ENCODE measurements at regions not wholly inside any gene's neighbourhood (a gene's known extent, or its start where the extent isn't known, plus 50 kb on each side); places are given as distances from the start of the nearest gene placed in this dataset.
"Not testable (repeated sequence)": the region's sequence is repeated elsewhere in the genome, so short reads cannot be mapped to it uniquely, and the experiment has no call there.

GRCh38 chr7:81190997-81191768, 272.3 kb upstream of the SEMA3C start:
- Histone ChIP-seq H3K27ac (ENCODE audit: low read depth, low read length) (no peak overlapping the region), H3K4me3 (ENCODE audit: low read depth in 1 of 5, low read length in 5 of 5) (no peak overlapping the region), H3K27me3 (ENCODE audit: control insufficient read depth in 5 of 5, insufficient read depth in 4 of 5, low read length in 5 of 5) (no peaks in the 10 kb centered on the region), H3K9me3 (ENCODE audit: control insufficient read depth in 5 of 5, low read length in 5 of 5) (no peaks in the 10 kb centered on the region), H3K9ac (ENCODE audit: low read length in 5 of 5) (no peak overlapping the region), H3K4me1 (ENCODE audit: control insufficient read depth in 5 of 5, insufficient read depth in 5 of 5, low read length in 5 of 5) (peaks cover 0 to 19% (median 0%) of the 10 kb centered on the region in 5 donors), H3K36me3 (ENCODE audit: control insufficient read depth in 5 of 5, insufficient read depth in 5 of 5, low read length in 5 of 5) (no peaks in the 10 kb centered on the region)

GRCh38 chr7:81187753-81188152, 268.9 kb upstream of the SEMA3C start:
- Histone ChIP-seq H3K4me1 (ENCODE audit: control insufficient read depth in 5 of 5, insufficient read depth in 5 of 5, low read length in 5 of 5) (peaks cover 0 to 19% (median 0%) of the 10 kb centered on the region in 5 donors), H3K9ac (ENCODE audit: low read length in 5 of 5) (no peak overlapping the region), H3K4me3 (ENCODE audit: low read depth in 1 of 5, low read length in 5 of 5) (peak overlapping the region in 1 of 5 donors; percentile 20), H3K9me3 (ENCODE audit: control insufficient read depth in 5 of 5, low read length in 5 of 5) (no peaks in the 10 kb centered on the region), H3K27ac (ENCODE audit: low read depth, low read length) (peak overlapping the region; percentile 38), H3K27me3 (ENCODE audit: control insufficient read depth in 5 of 5, insufficient read depth in 4 of 5, low read length in 5 of 5) (no peaks in the 10 kb centered on the region), H3K36me3 (ENCODE audit: control insufficient read depth in 5 of 5, insufficient read depth in 5 of 5, low read length in 5 of 5) (no peaks in the 10 kb centered on the region)

- Histone ChIP-seq H3K9me3 (ENCODE audit: control insufficient read depth in 5 of 5, low read length in 5 of 5) (no peaks in the 10 kb centered on the region), H3K9ac (ENCODE audit: low read length in 5 of 5) (no peak overlapping the region), H3K4me3 (ENCODE audit: low read depth in 1 of 5, low read length in 5 of 5) (no peak overlapping the region), H3K27me3 (ENCODE audit: control insufficient read depth in 5 of 5, insufficient read depth in 4 of 5, low read length in 5 of 5) (no peaks in the 10 kb centered on the region), H3K4me1 (ENCODE audit: control insufficient read depth in 5 of 5, insufficient read depth in 5 of 5, low read length in 5 of 5) (peaks cover 0 to 18% (median 0%) of the 10 kb centered on the region in 5 donors), H3K27ac (ENCODE audit: low read depth, low read length) (peak overlapping the region; percentile 38), H3K36me3 (ENCODE audit: control insufficient read depth in 5 of 5, insufficient read depth in 5 of 5, low read length in 5 of 5) (no peaks in the 10 kb centered on the region)
Measured at GRCh38 chr7:81186691-81187090, 267.8 kb upstream of the SEMA3C start.

GRCh38 chr7:81185072-81185471, 266.2 kb upstream of the SEMA3C start:
- H3K9ac ChIP-seq (ENCODE audit: low read length in 5 of 5), result no peak overlapping the region
- no peak overlapping the region for H3K4me3 ChIP-seq (ENCODE audit: low read depth in 1 of 5, low read length in 5 of 5)
- H3K9me3 ChIP-seq (ENCODE audit: control insufficient read depth in 5 of 5, low read length in 5 of 5), result no peaks in the 10 kb centered on the region
- no peaks in the 10 kb centered on the region for H3K27me3 ChIP-seq (ENCODE audit: control insufficient read depth in 5 of 5, insufficient read depth in 4 of 5, low read length in 5 of 5)
- H3K36me3 ChIP-seq (ENCODE audit: control insufficient read depth in 5 of 5, insufficient read depth in 5 of 5, low read length in 5 of 5), result no peaks in the 10 kb centered on the region
- peaks cover 0 to 11% (median 0%) of the 10 kb centered on the region in 5 donors for H3K4me1 ChIP-seq (ENCODE audit: control insufficient read depth in 5 of 5, insufficient read depth in 5 of 5, low read length in 5 of 5)
- no peak overlapping the region for H3K27ac ChIP-seq (ENCODE audit: low read depth, low read length)

GRCh38 chr7:81183326-81183725, 264.5 kb upstream of the SEMA3C start:
- no peaks in the 10 kb centered on the region for H3K36me3 ChIP-seq (ENCODE audit: control insufficient read depth in 5 of 5, insufficient read depth in 5 of 5, low read length in 5 of 5)
- H3K4me3 ChIP-seq (ENCODE audit: low read depth in 1 of 5, low read length in 5 of 5), result no peak overlapping the region
- H3K4me1 ChIP-seq (ENCODE audit: control insufficient read depth in 5 of 5, insufficient read depth in 5 of 5, low read length in 5 of 5), result peaks cover 0 to 11% (median 0%) of the 10 kb centered on the region in 5 donors
- H3K9me3 ChIP-seq (ENCODE audit: control insufficient read depth in 5 of 5, low read length in 5 of 5), result no peaks in the 10 kb centered on the region
- H3K27me3 ChIP-seq (ENCODE audit: control insufficient read depth in 5 of 5, insufficient read depth in 4 of 5, low read length in 5 of 5), result no peaks in the 10 kb centered on the region
- no peak overlapping the region for H3K9ac ChIP-seq (ENCODE audit: low read length in 5 of 5)
- H3K27ac ChIP-seq (ENCODE audit: low read depth, low read length), result no peak overlapping the region

- not testable (repeated sequence) for H3K9ac ChIP-seq (ENCODE audit: low read length in 5 of 5); H3K9me3 ChIP-seq (ENCODE audit: control insufficient read depth in 5 of 5, low read length in 5 of 5); H3K36me3 ChIP-seq (ENCODE audit: control insufficient read depth in 5 of 5, insufficient read depth in 5 of 5, low read length in 5 of 5); H3K4me3 ChIP-seq (ENCODE audit: low read depth in 1 of 5, low read length in 5 of 5); H3K4me1 ChIP-seq (ENCODE audit: control insufficient read depth in 5 of 5, insufficient read depth in 5 of 5, low read length in 5 of 5); H3K27me3 ChIP-seq (ENCODE audit: control insufficient read depth in 5 of 5, insufficient read depth in 4 of 5, low read length in 5 of 5); H3K27ac ChIP-seq (ENCODE audit: low read depth, low read length)
Measured at GRCh38 chr7:81182056-81182455, 263.2 kb upstream of the SEMA3C start.

GRCh38 chr7:81181066-81181465, 262.2 kb upstream of the SEMA3C start:
- H3K4me1 ChIP-seq (ENCODE audit: control insufficient read depth in 5 of 5, insufficient read depth in 5 of 5, low read length in 5 of 5), result no peaks in the 10 kb centered on the region
- no peak overlapping the region for H3K9ac ChIP-seq (ENCODE audit: low read length in 5 of 5)
- H3K27ac ChIP-seq (ENCODE audit: low read depth, low read length), result no peak overlapping the region
- H3K27me3 ChIP-seq (ENCODE audit: control insufficient read depth in 5 of 5, insufficient read depth in 4 of 5, low read length in 5 of 5), result no peaks in the 10 kb centered on the region
- H3K9me3 ChIP-seq (ENCODE audit: control insufficient read depth in 5 of 5, low read length in 5 of 5), result no peaks in the 10 kb centered on the region
- no peaks in the 10 kb centered on the region for H3K36me3 ChIP-seq (ENCODE audit: control insufficient read depth in 5 of 5, insufficient read depth in 5 of 5, low read length in 5 of 5)
- no peak overlapping the region for H3K4me3 ChIP-seq (ENCODE audit: low read depth in 1 of 5, low read length in 5 of 5)

GRCh38 chr7:81180573-81180972, 261.7 kb upstream of the SEMA3C start:
- Histone ChIP-seq H3K36me3 (ENCODE audit: control insufficient read depth in 5 of 5, insufficient read depth in 5 of 5, low read length in 5 of 5) (no peaks in the 10 kb centered on the region), H3K27me3 (ENCODE audit: control insufficient read depth in 5 of 5, insufficient read depth in 4 of 5, low read length in 5 of 5) (no peaks in the 10 kb centered on the region), H3K27ac (ENCODE audit: low read depth, low read length) (no peak overlapping the region), H3K4me1 (ENCODE audit: control insufficient read depth in 5 of 5, insufficient read depth in 5 of 5, low read length in 5 of 5) (no peaks in the 10 kb centered on the region), H3K4me3 (ENCODE audit: low read depth in 1 of 5, low read length in 5 of 5) (no peak overlapping the region), H3K9ac (ENCODE audit: low read length in 5 of 5) (no peak overlapping the region), H3K9me3 (ENCODE audit: control insufficient read depth in 5 of 5, low read length in 5 of 5) (no peaks in the 10 kb centered on the region)

GRCh38 chr7:81175275-81175940, 256.6 kb upstream of the SEMA3C start:
- H3K27me3 ChIP-seq (ENCODE audit: control insufficient read depth in 5 of 5, insufficient read depth in 4 of 5, low read length in 5 of 5), result no peaks in the 10 kb centered on the region
- no peak overlapping the region for H3K9ac ChIP-seq (ENCODE audit: low read length in 5 of 5)
- no peaks in the 10 kb centered on the region for H3K4me1 ChIP-seq (ENCODE audit: control insufficient read depth in 5 of 5, insufficient read depth in 5 of 5, low read length in 5 of 5)
- no peaks in the 10 kb centered on the region for H3K9me3 ChIP-seq (ENCODE audit: control insufficient read depth in 5 of 5, low read length in 5 of 5)
- no peak overlapping the region for H3K4me3 ChIP-seq (ENCODE audit: low read depth in 1 of 5, low read length in 5 of 5)
- H3K27ac ChIP-seq (ENCODE audit: low read depth, low read length), result no peak overlapping the region
- no peaks in the 10 kb centered on the region for H3K36me3 ChIP-seq (ENCODE audit: control insufficient read depth in 5 of 5, insufficient read depth in 5 of 5, low read length in 5 of 5)

GRCh38 chr7:81173766-81174281, 255.0 kb upstream of the SEMA3C start:
- no peaks in the 10 kb centered on the region for H3K27me3 ChIP-seq (ENCODE audit: control insufficient read depth in 5 of 5, insufficient read depth in 4 of 5, low read length in 5 of 5)
- H3K9me3 ChIP-seq (ENCODE audit: control insufficient read depth in 5 of 5, low read length in 5 of 5), result no peaks in the 10 kb centered on the region
- H3K4me3 ChIP-seq (ENCODE audit: low read depth in 1 of 5, low read length in 5 of 5), result no peak overlapping the region
- no peak overlapping the region for H3K9ac ChIP-seq (ENCODE audit: low read length in 5 of 5)
- H3K4me1 ChIP-seq (ENCODE audit: control insufficient read depth in 5 of 5, insufficient read depth in 5 of 5, low read length in 5 of 5), result no peaks in the 10 kb centered on the region
- H3K27ac ChIP-seq (ENCODE audit: low read depth, low read length), result no peak overlapping the region
- H3K36me3 ChIP-seq (ENCODE audit: control insufficient read depth in 5 of 5, insufficient read depth in 5 of 5, low read length in 5 of 5), result no peaks in the 10 kb centered on the region
